Sciatic nerve (tissue), 2 donors: ENCODE measurements at regions not wholly inside any gene's neighbourhood (a gene's known extent, or its start where the extent isn't known, plus 50 kb on each side); places are given as distances from the start of the nearest gene placed in this dataset.
A peak's percentile ranks its signal among the peaks of the same experiment; 100 is the strongest.

ENCODE experiments used
- ATAC-seq: fragments of 200-7000 bp; cut with Tn5 transposase; one replicate; pipeline ENCODE4 v1.9.1; 2020; ENCODE audit warnings: mild to moderate bottlenecking, moderate library complexity
- DNase-seq: peaks from one replicate; pipeline ENCODE4 v3.0.0-alpha.2; 2020; ENCODE audit warnings: low spot score
- intact Hi-C: fragments of 100-400 bp; cut with DNase I; formaldehyde crosslinking; loops from one replicate; pipeline ENCODE4 v1.14.2; 2022
- donor health status: DM: no; HTN: no; CAD: no.
- donor health status: DM: no; HTN: no; CAD: no.

- intact Hi-C loops: no loop called here
- no peak for ATAC-seq
- DNase-seq: no peak
Measured at GRCh38 chr16:54693864-54694263, 236.8 kb upstream of the IRX5 start.

GRCh38 chr16:54690710-54691109 lies 240.0 kb upstream of the IRX5 start:
- no peak for ATAC-seq
- intact Hi-C loops: no loop called here
- no peak for DNase-seq

GRCh38 chr16:54690306-54690705 lies 240.4 kb upstream of the IRX5 start:
- intact Hi-C loops: no loop called here
- ATAC-seq (no peak), DNase-seq (no peak)

DNA sequence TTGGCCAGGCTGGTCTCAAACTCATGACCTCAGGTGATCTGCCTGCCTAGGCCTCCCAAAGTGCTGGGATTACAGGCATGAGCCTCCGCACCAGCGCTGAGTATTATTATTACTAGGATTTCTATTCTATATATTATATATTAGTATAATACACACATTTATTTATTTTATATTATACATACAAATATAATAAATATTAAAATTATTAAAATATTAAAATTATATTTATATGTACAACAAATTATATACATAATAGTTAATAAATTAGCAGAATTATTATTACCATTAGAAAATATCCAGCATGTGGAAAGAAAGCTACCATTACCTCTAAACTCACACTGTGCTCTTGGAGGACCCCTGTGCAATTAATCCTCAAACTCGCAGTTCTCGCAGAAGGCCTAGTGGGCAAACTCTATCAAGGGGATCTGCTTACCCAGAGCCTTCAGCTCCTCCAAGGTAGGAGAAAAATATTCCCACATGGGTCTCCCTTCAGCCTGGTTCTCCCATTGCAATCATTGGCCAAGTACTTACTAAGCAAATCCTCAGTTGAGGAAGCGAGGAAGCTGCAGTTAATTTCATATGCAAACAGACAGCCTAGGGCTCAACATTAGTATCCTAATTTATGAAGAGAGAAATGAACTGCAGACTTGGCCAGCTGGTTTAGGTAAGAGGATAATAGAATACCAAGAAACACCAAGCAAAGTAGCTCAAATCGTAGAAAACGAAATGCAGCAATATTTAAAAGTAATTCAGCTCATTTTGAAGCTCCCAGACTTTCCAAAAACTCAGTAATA lies 241.4 kb upstream of the IRX5 start:
- ATAC-seq (no peak), DNase-seq (no peak)
- intact Hi-C loops: no loop called here

DNA sequence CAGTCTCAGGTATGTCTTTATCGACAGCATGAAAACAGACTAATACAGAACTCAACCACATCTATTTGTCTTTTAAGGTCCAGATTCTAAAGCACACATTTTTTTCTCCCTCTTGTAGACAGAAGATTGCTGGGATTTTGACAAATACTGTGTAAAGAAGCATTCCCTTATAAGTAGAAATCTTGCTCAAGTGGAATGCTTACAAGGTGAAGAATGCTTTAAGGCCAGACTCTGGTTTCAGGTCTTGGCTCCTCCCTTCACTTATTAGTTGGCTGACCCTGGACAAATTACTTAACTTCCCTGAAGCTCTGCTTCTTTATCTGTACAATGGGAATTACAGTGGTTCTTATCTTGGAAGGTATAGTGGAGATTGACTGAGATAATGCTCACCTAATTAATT lies 242.3 kb upstream of the IRX5 start:
- intact Hi-C loops: no loop called here
- no peak for ATAC-seq

GRCh38 chr16:54687043-54687899 lies 243.4 kb upstream of the IRX5 start:
- ATAC-seq: no peak
- intact Hi-C loops: no loop called here
- DNase-seq: no peak

More for the DNA sequence above, 242.3 kb upstream of the IRX5 start:
- DNase-seq: no peak

DNA sequence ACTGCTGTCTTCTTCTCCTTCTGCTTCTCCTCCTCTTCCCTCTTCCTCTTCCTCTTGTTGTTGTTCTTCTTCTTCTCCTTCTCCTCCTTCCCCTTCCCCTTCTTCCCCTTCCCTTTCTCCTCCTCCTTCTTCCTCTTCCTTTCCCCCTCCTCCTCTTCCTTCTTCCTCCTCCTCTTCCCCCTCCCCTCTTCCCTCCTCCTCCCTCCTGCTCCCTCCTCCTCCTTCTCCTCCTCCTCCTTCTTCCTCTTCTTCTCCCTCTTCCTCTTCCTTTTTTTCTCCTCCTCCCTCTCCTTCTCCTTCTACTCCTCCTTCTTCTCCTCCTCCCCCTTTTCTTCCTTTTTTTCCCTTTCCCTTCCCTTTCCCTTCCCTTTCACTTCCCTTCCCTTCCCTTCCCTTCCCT lies 245.0 kb upstream of the IRX5 start:
- intact Hi-C loops: no loop called here
- ATAC-seq (no peak), DNase-seq (no peak)

DNA sequence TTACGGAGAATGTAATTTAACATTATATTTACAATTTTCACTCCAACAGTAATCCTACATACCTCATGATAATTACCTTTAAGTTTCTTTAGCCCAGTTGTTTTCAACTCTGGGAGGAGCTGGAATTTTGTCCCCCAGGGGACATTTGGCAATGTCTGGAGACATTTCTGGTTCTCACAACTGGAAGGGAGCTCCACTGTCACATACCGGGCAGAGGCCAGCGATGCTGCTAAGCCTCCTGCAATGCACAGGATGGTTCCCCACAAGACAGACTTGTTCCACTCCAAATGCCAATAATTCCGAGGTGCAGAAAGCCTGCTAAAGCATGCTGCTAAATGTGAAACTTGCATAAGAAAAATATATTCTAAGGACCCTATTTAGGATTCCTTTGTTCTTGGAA lies 251.1 kb upstream of the IRX5 start:
- intact Hi-C loops: no loop called here
- ATAC-seq: no peak
- DNase-seq: no peak

DNA sequence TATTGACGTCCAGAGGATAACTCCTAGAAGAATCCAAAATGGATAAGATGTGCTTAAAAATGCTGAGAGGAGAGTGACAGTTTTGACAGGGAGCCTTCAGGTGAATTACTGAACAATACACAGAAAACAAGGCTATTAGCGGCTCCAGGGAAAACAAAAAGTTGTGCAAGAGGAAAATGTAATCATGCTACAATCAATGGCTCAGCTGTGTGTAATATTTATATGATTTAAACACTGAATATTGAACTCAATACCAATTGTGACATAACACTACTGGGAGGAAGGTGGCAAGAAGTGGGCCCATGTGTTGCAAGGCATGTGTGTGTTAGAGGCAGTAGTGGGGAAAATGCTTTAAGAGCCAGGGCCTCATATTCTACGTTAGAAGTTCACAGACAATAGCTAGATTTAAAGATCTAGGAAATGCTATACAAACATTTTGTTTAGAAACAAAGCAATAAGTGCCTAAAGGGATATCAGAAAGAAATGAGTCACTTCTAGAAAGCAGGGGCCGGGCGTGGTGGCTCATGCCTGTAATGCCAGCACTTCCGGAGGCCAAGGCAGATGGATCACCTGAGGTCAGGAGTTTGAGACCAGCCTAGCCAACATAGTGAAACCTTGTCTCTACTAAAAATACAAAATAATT lies 253.2 kb upstream of the IRX5 start:
- ATAC-seq: no peak
- DNase-seq: no peak
- intact Hi-C loops: no loop called here

DNA sequence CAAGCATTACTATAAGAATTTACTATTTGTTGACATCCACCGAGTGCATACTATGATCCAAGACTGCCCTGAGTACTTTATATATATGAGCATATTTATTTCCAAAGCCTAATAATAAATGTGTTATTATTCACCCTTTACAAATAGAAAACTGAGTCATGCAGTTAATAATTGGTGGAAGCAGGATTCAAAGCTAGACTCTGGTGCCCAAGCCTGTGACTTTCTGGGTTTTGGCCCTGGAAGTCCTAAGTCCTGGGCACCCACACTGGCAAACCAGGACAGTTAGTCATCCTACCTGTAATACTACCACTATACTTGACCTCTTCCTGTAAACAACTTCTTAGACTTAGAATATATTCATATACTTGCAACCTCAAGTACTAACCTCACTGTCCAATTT lies 257.4 kb upstream of the IRX5 start:
- intact Hi-C loops: no loop called here
- ATAC-seq: no peak
- no peak for DNase-seq

- DNase-seq: no peak
- ATAC-seq: no peak
- intact Hi-C loops: no loop called here
Measured at GRCh38 chr16:54672500-54672899, 258.2 kb upstream of the IRX5 start.

DNA sequence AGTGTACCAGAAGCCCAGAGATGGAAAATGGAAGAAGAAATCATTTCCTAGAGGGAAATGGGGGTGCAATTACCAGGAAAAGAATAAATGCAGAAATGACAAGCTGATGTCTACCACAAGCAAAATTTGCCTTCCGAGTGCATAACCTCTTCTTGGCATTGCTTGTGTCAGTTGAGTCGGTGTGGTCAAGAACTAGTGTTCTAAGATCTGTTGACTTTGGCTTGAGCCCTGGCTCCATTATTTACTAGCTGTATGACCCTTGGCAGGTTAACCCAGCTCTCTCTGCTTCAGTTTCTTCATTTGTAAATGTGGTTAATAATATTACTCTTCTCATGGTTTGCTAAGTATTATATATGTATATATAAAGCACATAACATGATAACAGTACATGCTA lies 273.0 kb upstream of the IRX5 start:
- ATAC-seq: peak; percentile 76
- DNase-seq: no peak
- intact Hi-C loops: no loop called here

DNA sequence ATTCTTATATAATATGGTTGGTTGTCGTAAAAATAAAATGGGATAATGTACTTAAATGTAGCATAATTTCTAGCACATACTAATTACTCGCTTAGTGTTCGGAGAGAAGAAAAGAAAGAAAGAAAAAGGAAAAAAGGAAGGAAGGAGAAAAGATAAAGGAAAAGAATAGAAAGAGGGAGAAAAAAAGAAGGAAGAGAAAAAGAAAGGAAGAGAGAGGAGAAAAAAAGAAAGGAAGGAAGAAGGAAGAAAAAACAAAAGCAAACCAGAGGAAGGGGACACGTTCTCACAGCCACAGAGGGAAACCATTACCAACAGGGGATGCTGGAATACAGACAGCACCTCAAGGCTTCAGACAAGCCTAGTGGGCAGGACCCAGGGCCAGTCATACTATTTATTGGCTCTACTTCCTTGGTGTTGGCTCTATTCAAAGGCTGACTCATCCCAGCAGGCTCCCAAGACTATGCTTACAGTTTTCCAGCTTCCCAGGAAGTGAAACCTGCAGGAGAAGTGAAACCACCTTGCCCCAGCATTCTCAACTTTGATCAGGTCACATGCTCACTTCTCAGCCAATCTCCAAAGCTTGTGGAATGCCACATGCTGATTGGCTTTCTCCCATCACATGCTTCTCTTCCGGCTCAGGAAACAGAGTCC lies 273.5 kb upstream of the IRX5 start:
- intact Hi-C loops: no loop called here
- DNase-seq (no peak), ATAC-seq (peak; percentile 85)

GRCh38 chr16:54655121-54655590 lies 275.5 kb upstream of the IRX5 start:
- DNase-seq (no peak), ATAC-seq (peak; percentile 45)
- intact Hi-C loops: no loop called here

- ATAC-seq (no peak), DNase-seq (no peak)
- intact Hi-C loops: no loop called here
Measured at GRCh38 chr16:54654429-54654828, 276.2 kb upstream of the IRX5 start.

DNA sequence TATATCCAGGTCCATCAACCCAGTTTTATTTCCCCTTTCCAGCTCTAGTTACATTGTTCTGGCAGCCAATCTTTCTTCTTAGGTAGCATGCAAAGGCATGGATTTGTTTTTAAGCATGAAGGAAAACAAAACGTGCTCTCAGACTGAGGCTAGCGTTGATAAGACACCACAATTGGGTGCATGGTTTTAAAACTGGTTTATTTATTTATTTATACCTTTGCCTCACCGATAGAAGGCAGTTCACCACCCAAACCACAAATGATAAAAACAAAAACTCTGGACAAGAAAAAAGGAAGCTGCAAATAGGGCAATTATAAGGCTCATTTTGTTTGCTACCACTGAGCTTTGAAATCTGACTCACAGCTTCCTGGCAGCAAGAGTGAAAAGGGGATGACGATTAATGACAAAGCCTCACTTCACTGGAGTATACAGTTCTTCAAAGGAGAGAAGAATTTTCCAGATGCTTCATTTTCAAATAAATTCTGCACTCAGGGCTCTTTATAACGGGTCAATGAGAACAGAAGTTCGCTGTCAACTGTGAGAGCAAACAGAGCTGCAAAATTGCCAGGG lies 278.4 kb upstream of the IRX5 start:
- no peak for DNase-seq
- intact Hi-C loops: no loop called here
- ATAC-seq: no peak

DNA sequence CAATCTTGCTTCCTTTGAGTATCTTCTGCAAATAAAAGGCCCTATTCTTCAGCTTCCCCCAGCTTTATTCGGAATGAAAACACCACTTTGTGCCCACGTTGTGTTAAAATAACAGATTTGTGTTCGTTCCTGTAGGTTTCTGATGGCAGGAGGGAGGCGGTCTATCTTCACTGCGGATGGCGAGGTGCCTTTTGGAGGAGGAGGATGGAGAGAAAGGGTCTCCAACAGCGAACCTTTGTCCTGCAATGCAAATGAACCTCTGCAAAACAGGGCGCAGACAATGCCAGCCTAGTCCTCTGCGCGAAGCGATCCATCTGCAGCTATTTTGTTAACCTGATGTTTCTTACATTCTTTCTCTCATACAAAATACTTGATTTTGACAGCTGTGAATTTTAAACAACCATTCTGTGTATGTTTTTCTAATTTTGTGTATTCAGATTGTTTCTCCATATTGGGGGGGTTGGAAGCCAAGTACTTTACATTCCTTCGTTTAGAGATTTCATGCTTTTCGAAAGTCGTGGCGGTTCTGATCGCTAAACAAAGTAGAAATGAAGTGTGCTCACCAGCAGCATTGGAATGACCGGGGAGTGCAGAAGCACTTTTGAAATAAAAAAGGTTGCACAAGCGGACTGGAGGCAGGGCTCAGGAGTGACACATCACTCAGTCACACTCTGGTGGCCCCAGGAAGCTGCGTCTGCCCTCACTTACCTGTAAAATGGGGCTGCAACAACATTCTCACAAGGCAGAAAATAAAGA lies 279.0 kb upstream of the IRX5 start:
- intact Hi-C loops: no loop called here
- DNase-seq: no peak
- ATAC-seq: no peak

- ATAC-seq: no peak
- intact Hi-C loops: no loop called here
- no peak for DNase-seq
Measured at GRCh38 chr16:54649876-54650275, 280.8 kb upstream of the IRX5 start.
